ENCODE measurements at regions not wholly inside any gene's neighbourhood (a gene's known extent, or its start where the extent isn't known, plus 50 kb on each side); places are given as distances from the start of the nearest gene placed in this dataset.

DNA sequence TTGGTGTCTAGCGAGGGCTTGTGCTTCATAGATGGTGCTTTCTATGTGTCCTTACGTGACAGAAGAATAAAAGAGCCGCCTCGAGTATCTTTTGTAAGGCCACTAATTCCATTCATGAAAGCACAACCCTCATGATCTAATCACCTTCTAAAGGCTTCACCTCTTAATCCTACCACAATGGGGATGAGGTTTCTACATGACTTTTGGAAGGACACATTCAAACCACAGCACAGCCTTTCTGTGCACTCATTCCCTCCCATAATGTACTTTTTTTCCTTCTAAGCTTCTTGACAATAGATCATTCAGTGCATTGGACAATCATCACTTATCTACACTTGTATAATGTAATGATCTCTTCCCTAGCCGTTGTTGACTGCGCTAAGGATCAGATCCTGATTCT, 774.8 kb downstream of the BRINP1 start:
- TF ChIP-seq CTCF (conservative IDR thresholded peaks at IDR 0.05 in 1 of 2, IDR thresholded peaks at IDR 0.05 in 1 of 2; ENCODE audit: extremely low read depth in 1 of 2, insufficient read depth in 1 of 2, low read depth in 1 of 2, low read length in 2 of 2) = no peak
- no peak for TF ChIP-seq EZH2 (IDR thresholded peaks at IDR 0.05; ENCODE audit: borderline replicate concordance, low read length)
